Fibroblast of lung (primary cell): ENCODE measurements at regions not wholly inside any gene's neighbourhood (a gene's known extent, or its start where the extent isn't known, plus 50 kb on each side); places are given as distances from the start of the nearest gene placed in this dataset.
"Not testable (repeated sequence)": the region's sequence is repeated elsewhere in the genome, so short reads cannot be mapped to it uniquely, and the experiment has no call there.

Experiments
- CTCF ChIP-seq, 2 donors: IDR thresholded peaks in 1 of 2; conservative IDR thresholded peaks in 1 of 2; 1 replicate in 1 of 2; 2 replicates in 1 of 2; pipeline ENCODE4 v1.5.1; 2011 to 2012; ENCODE audit warnings: low read length in 2 of 2, control low read depth in 1 of 2, inconsistent platforms in 1 of 2, low read depth in 1 of 2, mild to moderate bottlenecking in 1 of 2
- EZH2 ChIP-seq: IDR thresholded peaks from 2 replicates; pipeline ENCODE4 v1.5.1; 2012; ENCODE audit warnings: low read length, control low read depth, mild to moderate bottlenecking; ENCODE audit errors: missing control alignments

GRCh38 chrX:39436538-39436937 is 635.3 kb downstream of the MID1IP1 start:
- not testable (repeated sequence) for TF ChIP-seq CTCF (conservative IDR thresholded peaks at IDR 0.05 in 1 of 2, IDR thresholded peaks at IDR 0.05 in 1 of 2; ENCODE audit: low read depth in 1 of 2, low read length in 2 of 2); EZH2
